DND-41 (cell line): ENCODE measurements at regions not wholly inside any gene's neighbourhood (a gene's known extent, or its start where the extent isn't known, plus 50 kb on each side); places are given as distances from the start of the nearest gene placed in this dataset.

Source experiments
- ATAC-seq: fragments of 200-7000 bp; cut with Tn5 transposase; 3 replicates; pipeline ENCODE4 v1.9.1; 2021; ENCODE audit warnings: low read depth; ENCODE audit not compliant: insufficient read depth
- DNase-seq: peaks from one replicate; pipeline ENCODE4 v3.0.0-alpha.2; 2020
- H2AFZ ChIP-seq: 2 replicates; pipeline ENCODE4 v1.6.0; 2012; ENCODE audit warnings: low read depth, low read length
- H3K27ac ChIP-seq: 2 replicates; pipeline ENCODE4 v1.5.1; 2012; ENCODE audit warnings: low read length, inconsistent platforms
- H3K27me3 ChIP-seq: fragments of 200-600 bp; sonication (generic); 2 replicates; pipeline ENCODE4 v1.6.0; 2012; ENCODE audit warnings: low read length, mild to moderate bottlenecking, inconsistent platforms; ENCODE audit not compliant: insufficient read depth, poor library complexity
- H3K36me3 ChIP-seq: 2 replicates; pipeline ENCODE4 v1.5.1; 2012; ENCODE audit warnings: low read length, inconsistent platforms; ENCODE audit not compliant: insufficient read depth
- H3K4me1 ChIP-seq: 2 replicates; pipeline ENCODE4 v1.5.1; 2012; ENCODE audit warnings: mild to moderate bottlenecking, low read length; ENCODE audit not compliant: insufficient read depth
- H3K4me2 ChIP-seq: 2 replicates; pipeline ENCODE4 v1.6.0; 2012; ENCODE audit warnings: mild to moderate bottlenecking, moderate library complexity, low read length, inconsistent platforms; ENCODE audit not compliant: insufficient read depth
- H3K4me3 ChIP-seq, 2 experiments: fragments of 200-600 bp in 1 of 2; shearing (Covaris generic) in 1 of 2; 2 replicates each; pipeline ENCODE4 v1.5.1; 2012 to 2016; ENCODE audit warnings: inconsistent platforms in 2 of 2, low read length in 2 of 2, mild to moderate bottlenecking in 2 of 2, low read depth in 1 of 2, moderate library complexity in 1 of 2
- H3K79me2 ChIP-seq: 2 replicates; pipeline ENCODE4 v1.6.0; 2012; ENCODE audit warnings: low read length, inconsistent platforms; ENCODE audit not compliant: insufficient read depth
- H3K9ac ChIP-seq: 2 replicates; pipeline ENCODE4 v1.6.0; 2012; ENCODE audit warnings: low read depth, mild to moderate bottlenecking, inconsistent platforms, low read length, moderate library complexity
- H3K9me3 ChIP-seq: 2 replicates; pipeline ENCODE4 v1.5.1; 2012; ENCODE audit warnings: low read length, moderate library complexity, mild to moderate bottlenecking, inconsistent platforms; ENCODE audit not compliant: insufficient read depth, severe bottlenecking
- H4K20me1 ChIP-seq: 2 replicates; pipeline ENCODE4 v1.6.0; 2012; ENCODE audit warnings: low read length; ENCODE audit not compliant: insufficient read depth
- EZH2 ChIP-seq: IDR thresholded peaks from 3 replicates; pipeline ENCODE4 v1.6.1; 2012; ENCODE audit warnings: borderline replicate concordance, low read depth, mild to moderate bottlenecking, moderate library complexity, low read length, inconsistent platforms; ENCODE audit not compliant: severe bottlenecking
- TF ChIP-seq, protein P1 (sequence below): IDR thresholded peaks from 2 replicates; pipeline ENCODE4 v1.5.1; 2012; ENCODE audit warnings: borderline replicate concordance, low read length, moderate library complexity, mild to moderate bottlenecking; ENCODE audit not compliant: poor library complexity, severe bottlenecking; ENCODE audit errors: extremely low read depth

DNA sequence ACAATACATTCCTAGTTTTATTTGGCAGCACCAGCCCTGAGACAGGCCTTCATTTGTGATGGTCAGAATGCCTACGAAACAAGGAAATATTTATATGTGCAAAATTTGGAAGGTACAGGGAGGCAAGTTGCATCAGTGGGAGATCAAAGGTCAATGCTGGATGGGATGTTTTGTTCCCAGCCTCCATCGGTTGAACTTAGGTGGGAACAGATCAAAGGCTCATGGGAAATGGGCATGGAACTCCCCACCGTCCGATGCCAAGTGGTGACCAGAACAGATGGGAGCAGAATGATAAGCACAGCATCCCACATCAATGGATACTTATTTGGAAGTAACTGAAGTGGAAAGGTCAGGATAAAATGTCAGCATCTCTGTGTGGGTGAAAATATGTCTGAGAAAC is 177.7 kb upstream of the TNFAIP3 start:
- Histone ChIP-seq H3K4me1 (peaks cover 33% of the 10 kb centered on the region), H3K9ac (no peak overlapping the region), H2AFZ (no peak overlapping the region), H4K20me1 (no peaks in the 10 kb centered on the region), H3K27ac (no peak overlapping the region), H3K9me3 (no peaks in the 10 kb centered on the region), H3K4me2 (no peak overlapping the region), H3K4me3 (no peak overlapping the region), H3K36me3 (no peaks in the 10 kb centered on the region), H3K27me3 (no peaks in the 10 kb centered on the region), H3K79me2 (no peaks in the 10 kb centered on the region)
- no peak for TF ChIP-seq EZH2
- TF ChIP-seq, protein P1, sequence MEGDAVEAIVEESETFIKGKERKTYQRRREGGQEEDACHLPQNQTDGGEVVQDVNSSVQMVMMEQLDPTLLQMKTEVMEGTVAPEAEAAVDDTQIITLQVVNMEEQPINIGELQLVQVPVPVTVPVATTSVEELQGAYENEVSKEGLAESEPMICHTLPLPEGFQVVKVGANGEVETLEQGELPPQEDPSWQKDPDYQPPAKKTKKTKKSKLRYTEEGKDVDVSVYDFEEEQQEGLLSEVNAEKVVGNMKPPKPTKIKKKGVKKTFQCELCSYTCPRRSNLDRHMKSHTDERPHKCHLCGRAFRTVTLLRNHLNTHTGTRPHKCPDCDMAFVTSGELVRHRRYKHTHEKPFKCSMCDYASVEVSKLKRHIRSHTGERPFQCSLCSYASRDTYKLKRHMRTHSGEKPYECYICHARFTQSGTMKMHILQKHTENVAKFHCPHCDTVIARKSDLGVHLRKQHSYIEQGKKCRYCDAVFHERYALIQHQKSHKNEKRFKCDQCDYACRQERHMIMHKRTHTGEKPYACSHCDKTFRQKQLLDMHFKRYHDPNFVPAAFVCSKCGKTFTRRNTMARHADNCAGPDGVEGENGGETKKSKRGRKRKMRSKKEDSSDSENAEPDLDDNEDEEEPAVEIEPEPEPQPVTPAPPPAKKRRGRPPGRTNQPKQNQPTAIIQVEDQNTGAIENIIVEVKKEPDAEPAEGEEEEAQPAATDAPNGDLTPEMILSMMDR = no peak
- ATAC-seq = no peak
- no peak for DNase-seq

- no peak overlapping the region for H2AFZ ChIP-seq
- TF ChIP-seq, protein P1 = no peak
- no peak for TF ChIP-seq EZH2
- H3K4me1 ChIP-seq = peaks cover 29% of the 10 kb centered on the region
- no peaks in the 10 kb centered on the region for H3K9me3 ChIP-seq
- no peak for DNase-seq
- no peak for ATAC-seq
- no peaks in the 10 kb centered on the region for H3K27me3 ChIP-seq
- H3K9ac ChIP-seq = no peak overlapping the region
- H4K20me1 ChIP-seq = no peaks in the 10 kb centered on the region
- no peak overlapping the region for H3K4me2 ChIP-seq
- no peak overlapping the region for H3K27ac ChIP-seq
- H3K36me3 ChIP-seq = no peaks in the 10 kb centered on the region
- no peak overlapping the region for H3K4me3 ChIP-seq
- no peaks in the 10 kb centered on the region for H3K79me2 ChIP-seq
These were observed 177.0 kb upstream of the TNFAIP3 start for GRCh38 chr6:137690034-137690433.

DNA sequence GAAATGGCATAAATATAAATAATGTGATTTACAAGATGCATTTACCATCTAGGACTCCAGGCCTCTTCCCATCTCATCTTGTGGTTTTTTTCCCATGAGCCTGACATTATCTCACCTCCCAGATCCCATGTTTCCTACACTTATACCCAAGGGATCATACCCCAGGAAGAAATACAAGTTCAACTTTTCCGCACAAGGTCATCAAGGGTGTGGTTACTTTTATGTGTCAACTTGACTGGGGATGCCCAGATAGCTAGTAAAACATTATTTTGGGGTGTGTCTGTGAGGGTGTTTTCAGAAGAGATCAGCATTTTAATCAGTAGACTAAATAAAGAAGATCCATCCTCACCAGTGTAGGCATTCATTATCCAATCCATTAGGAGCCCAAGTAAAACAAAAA is 176.3 kb upstream of the TNFAIP3 start:
- ATAC-seq = no peak
- H3K9ac ChIP-seq = no peak overlapping the region
- H3K9me3 ChIP-seq = no peaks in the 10 kb centered on the region
- TF ChIP-seq, protein P1 = no peak
- no peak for TF ChIP-seq EZH2
- H3K79me2 ChIP-seq = no peaks in the 10 kb centered on the region
- no peak overlapping the region for H2AFZ ChIP-seq
- no peaks in the 10 kb centered on the region for H4K20me1 ChIP-seq
- peaks cover 33% of the 10 kb centered on the region for H3K4me1 ChIP-seq
- no peaks in the 10 kb centered on the region for H3K27me3 ChIP-seq
- no peaks in the 10 kb centered on the region for H3K36me3 ChIP-seq
- H3K4me3 ChIP-seq = no peak overlapping the region
- H3K27ac ChIP-seq = no peak overlapping the region
- DNase-seq = no peak
- H3K4me2 ChIP-seq = no peak overlapping the region

DNA sequence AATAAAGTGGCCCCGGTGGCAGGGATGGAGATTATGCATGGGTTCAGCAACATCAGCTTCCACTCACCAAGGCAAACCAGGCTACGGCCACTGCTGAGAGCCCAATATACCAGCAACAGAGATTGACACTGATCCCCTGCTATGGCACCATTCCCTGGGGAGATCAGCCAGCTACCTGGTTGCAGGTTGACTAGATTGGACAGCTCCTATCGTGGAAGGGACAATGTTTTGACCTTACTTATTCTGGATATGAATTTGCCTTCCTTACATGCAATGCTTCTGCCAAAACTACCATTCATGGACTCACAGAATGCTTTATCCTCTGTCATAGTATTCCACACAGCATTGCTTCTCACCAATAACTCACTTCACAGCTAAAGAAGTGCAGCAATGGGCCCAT is 174.8 kb upstream of the TNFAIP3 start:
- Histone ChIP-seq H3K36me3 (no peaks in the 10 kb centered on the region), H3K4me1 (peaks cover 43% of the 10 kb centered on the region)

More for the DNA sequence above, 174.8 kb upstream of the TNFAIP3 start:
- no peak overlapping the region for H3K27ac ChIP-seq
- no peak for DNase-seq
- no peaks in the 10 kb centered on the region for H3K27me3 ChIP-seq
- no peaks in the 10 kb centered on the region for H3K79me2 ChIP-seq
- no peak overlapping the region for H3K4me3 ChIP-seq
- no peak for ATAC-seq
- H2AFZ ChIP-seq = no peak overlapping the region
- TF ChIP-seq, protein P1 = no peak
- no peak for TF ChIP-seq EZH2
- H3K9me3 ChIP-seq = no peaks in the 10 kb centered on the region
- no peak overlapping the region for H3K4me2 ChIP-seq
- no peak overlapping the region for H3K9ac ChIP-seq
- no peaks in the 10 kb centered on the region for H4K20me1 ChIP-seq
